Caco-2 (cell line): ENCODE measurements at regions not wholly inside any gene's neighbourhood (a gene's known extent, or its start where the extent isn't known, plus 50 kb on each side); places are given as distances from the start of the nearest gene placed in this dataset.

Experiments used
- BruUV-seq: library from RNA; stranded (reverse); fragments of 400-500 nt; replicated peaks from 2 replicates; lab custom pipeline; 2021; lab: Mats Ljungman, UMichigan
- CTCF ChIA-PET: fragments of 300-600 bp; sonication (Branson Sonifier 250); formaldehyde crosslinking; loops from one replicate; lab custom pipeline; 2022; ENCODE audit warnings: antibody characterized with exemption; lab: Charles Lee
- POLR2A ChIA-PET: fragments of 300-600 bp; sonication (Branson Sonifier 250); formaldehyde crosslinking; loops from one replicate; lab custom pipeline; 2022; ENCODE audit warnings: antibody characterized with exemption; lab: Charles Lee
- DNase-seq, 2 experiments: peaks; one replicate each; pipeline versions ENCODE4 v3.0.0 to v3.0.0-alpha.2; 2020 to 2022
- H3K27me3 ChIP-seq: replicated peaks from 2 replicates; pipeline ENCODE4 v1.6.0; 2011; ENCODE audit warnings: low read length; ENCODE audit not compliant: control insufficient read depth, insufficient read depth
- H3K36me3 ChIP-seq: 2 replicates; pipeline ENCODE4 v1.5.1; 2011; ENCODE audit warnings: low read length; ENCODE audit not compliant: control insufficient read depth, insufficient read depth
- H3K4me1 ChIP-seq: fragments of 250-450 bp; sonication (Bioruptor Pico); 2 replicates; pipeline ENCODE4 v1.5.1; 2020; ENCODE audit warnings: mild to moderate bottlenecking
- H3K4me3 ChIP-seq: 2 replicates; pipeline ENCODE4 v1.5.1; 2011; ENCODE audit warnings: low read depth, mild to moderate bottlenecking, control low read depth, low read length
- H3K9me3 ChIP-seq: fragments of 250-450 bp; sonication (Bioruptor Pico); 2 replicates; pipeline ENCODE4 v1.5.1; 2020; ENCODE audit warnings: mild to moderate bottlenecking, moderate library complexity
- H3K27ac Mint-ChIP-seq: one replicate; pipeline ENCODE4 v1.8.0; 2022; ENCODE audit warnings: mixed read lengths; ENCODE audit not compliant: unreplicated experiment
- H3K27me3 Mint-ChIP-seq: one replicate; pipeline ENCODE4 v1.8.0; 2022; ENCODE audit warnings: mixed read lengths; ENCODE audit not compliant: insufficient read depth, unreplicated experiment
- H3K36me3 Mint-ChIP-seq: one replicate; pipeline ENCODE4 v1.8.0; 2022; ENCODE audit warnings: mild to moderate bottlenecking, mixed read lengths; ENCODE audit not compliant: insufficient read depth, unreplicated experiment
- H3K4me1 Mint-ChIP-seq: one replicate; pipeline ENCODE4 v1.8.0; 2022; ENCODE audit warnings: low read depth, mixed read lengths; ENCODE audit not compliant: unreplicated experiment
- H3K4me3 Mint-ChIP-seq: one replicate; pipeline ENCODE4 v1.8.0; 2022; ENCODE audit warnings: mild to moderate bottlenecking, moderate library complexity, mixed read lengths; ENCODE audit not compliant: unreplicated experiment
- H3K9me3 Mint-ChIP-seq: one replicate; pipeline ENCODE4 v1.8.0; 2022; ENCODE audit warnings: mixed read lengths; ENCODE audit not compliant: unreplicated experiment
- intact Hi-C: fragments of 100-400 bp; cut with micrococcal nuclease; formaldehyde crosslinking; loops from one replicate; pipeline ENCODE4 v1.10.0; 2022; ENCODE audit not compliant: unreplicated experiment
- TF ChIP-seq, protein P1 (sequence below), 2 experiments: fragments of 200-600 bp in 1 of 2; IDR thresholded peaks; 1 replicate in 1 of 2; 2 replicates in 1 of 2; pipeline versions ENCODE4 v1.5.1 to v1.8.0; 2011 to 2022; ENCODE audit warnings: antibody characterized with exemption in 1 of 2, control low read depth in 1 of 2, inconsistent platforms in 1 of 2, low read depth in 1 of 2, low read length in 1 of 2, mild to moderate bottlenecking in 1 of 2, moderate library complexity in 1 of 2; ENCODE audit not compliant: insufficient read depth in 1 of 2, severe bottlenecking in 1 of 2, unreplicated experiment in 1 of 2

DNA sequence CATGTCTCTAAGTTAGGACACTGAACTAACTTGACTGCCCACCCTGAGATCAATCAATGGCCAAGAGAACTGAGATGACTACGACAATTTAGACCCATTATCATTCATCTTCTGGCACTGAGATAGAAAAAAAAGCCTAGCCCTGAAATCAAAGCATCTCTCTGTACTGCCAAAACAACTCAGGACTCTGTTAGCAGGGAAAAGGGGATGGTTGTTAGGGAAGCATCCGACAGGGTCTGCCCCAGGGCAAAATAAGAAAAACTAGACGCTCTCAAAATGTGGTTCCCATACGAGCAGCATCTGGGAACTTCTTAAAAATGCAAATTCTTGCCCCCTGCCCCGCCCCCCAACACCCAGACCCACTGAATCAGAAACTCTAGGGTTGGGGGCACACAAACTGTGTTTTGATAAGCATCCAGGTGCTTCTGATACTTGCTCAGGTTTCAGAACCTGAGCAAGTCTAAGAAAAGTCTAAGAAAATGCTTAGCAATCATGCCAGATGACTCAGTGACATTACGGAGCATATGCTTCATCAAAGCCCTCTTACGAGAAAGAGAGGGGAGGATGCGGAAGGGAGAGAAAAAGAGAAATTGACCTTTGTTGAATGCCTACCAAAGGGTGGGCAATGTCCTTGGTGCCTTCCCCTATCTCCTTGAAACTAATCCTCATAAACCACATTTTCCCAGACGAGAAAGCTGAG is 172.8 kb upstream of the HES1 start:
- Histone ChIP-seq H3K27me3 (no peaks in the 10 kb centered on the region), H3K4me1 (no peaks in the 10 kb centered on the region), H3K9me3 (no peaks in the 10 kb centered on the region), H3K4me3 (no peak overlapping the region), H3K36me3 (no peaks in the 10 kb centered on the region)
- H3K4me3 Mint-ChIP-seq: no peak overlapping the region
- H3K9me3 Mint-ChIP-seq: no peaks in the 10 kb centered on the region
- H3K4me1 Mint-ChIP-seq: peaks cover 7% of the 10 kb centered on the region
- H3K36me3 Mint-ChIP-seq: no peaks in the 10 kb centered on the region
- ChIA-PET CTCF (no interaction called here), POLR2A (no interaction called here)
- H3K27ac Mint-ChIP-seq: no peak overlapping the region
- no TSS peak for BruUV-seq
- DNase-seq: no peak
- no peaks in the 10 kb centered on the region for H3K27me3 Mint-ChIP-seq
- TF ChIP-seq, protein P1, sequence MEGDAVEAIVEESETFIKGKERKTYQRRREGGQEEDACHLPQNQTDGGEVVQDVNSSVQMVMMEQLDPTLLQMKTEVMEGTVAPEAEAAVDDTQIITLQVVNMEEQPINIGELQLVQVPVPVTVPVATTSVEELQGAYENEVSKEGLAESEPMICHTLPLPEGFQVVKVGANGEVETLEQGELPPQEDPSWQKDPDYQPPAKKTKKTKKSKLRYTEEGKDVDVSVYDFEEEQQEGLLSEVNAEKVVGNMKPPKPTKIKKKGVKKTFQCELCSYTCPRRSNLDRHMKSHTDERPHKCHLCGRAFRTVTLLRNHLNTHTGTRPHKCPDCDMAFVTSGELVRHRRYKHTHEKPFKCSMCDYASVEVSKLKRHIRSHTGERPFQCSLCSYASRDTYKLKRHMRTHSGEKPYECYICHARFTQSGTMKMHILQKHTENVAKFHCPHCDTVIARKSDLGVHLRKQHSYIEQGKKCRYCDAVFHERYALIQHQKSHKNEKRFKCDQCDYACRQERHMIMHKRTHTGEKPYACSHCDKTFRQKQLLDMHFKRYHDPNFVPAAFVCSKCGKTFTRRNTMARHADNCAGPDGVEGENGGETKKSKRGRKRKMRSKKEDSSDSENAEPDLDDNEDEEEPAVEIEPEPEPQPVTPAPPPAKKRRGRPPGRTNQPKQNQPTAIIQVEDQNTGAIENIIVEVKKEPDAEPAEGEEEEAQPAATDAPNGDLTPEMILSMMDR (IDR thresholded peaks at IDR 0.05; ENCODE audit: insufficient read depth in 1 of 2, low read depth in 1 of 2, low read length in 1 of 2, severe bottlenecking in 1 of 2, unreplicated experiment in 1 of 2): no peak
- intact Hi-C loops: no loop called here

DNA sequence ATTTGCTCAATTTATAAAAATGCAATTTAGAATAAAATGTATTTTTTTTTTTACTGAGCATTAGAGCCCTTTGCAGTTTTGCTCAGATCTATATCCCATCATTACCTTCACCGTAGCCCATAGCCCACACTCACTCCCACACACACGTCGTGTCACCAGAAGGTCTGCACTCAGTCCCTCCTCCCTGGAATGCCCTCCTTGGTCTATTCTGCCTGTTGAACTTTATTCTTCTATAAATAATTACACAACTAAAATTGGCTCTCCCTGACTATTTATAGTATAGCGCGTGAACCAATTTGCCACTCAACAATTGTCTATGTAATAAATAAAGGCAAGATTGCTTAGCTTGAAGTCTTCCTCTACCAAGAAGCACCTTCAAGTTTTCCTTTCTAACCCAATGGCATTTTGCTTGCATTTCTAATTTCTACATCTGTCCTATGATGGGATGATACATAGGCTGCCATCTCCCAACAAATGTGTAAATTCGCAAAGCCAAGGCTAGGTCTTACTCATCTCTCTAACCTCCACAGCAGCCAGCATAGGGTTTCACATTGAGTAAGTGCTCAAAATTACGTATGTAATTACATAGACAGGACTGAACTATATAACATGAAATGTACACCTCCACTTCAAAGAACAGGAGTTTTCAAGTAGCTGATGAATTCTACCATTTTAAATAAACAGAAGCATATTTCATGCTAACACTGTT is 172.0 kb upstream of the HES1 start:
- DNase-seq: no peak
- no peaks in the 10 kb centered on the region for H3K9me3 ChIP-seq
- H3K4me3 ChIP-seq: no peak overlapping the region
- BruUV-seq: no TSS peak
- no peak overlapping the region for H3K4me3 Mint-ChIP-seq
- no peaks in the 10 kb centered on the region for H3K27me3 ChIP-seq
- H3K4me1 Mint-ChIP-seq: peaks cover 7% of the 10 kb centered on the region
- H3K36me3 Mint-ChIP-seq: no peaks in the 10 kb centered on the region
- ChIA-PET POLR2A (no interaction called here), CTCF (no interaction called here)
- intact Hi-C loops: no loop called here
- H3K9me3 Mint-ChIP-seq: no peaks in the 10 kb centered on the region
- H3K27me3 Mint-ChIP-seq: no peaks in the 10 kb centered on the region
- TF ChIP-seq, protein P1 (IDR thresholded peaks at IDR 0.05; ENCODE audit: insufficient read depth in 1 of 2, low read depth in 1 of 2, low read length in 1 of 2, severe bottlenecking in 1 of 2, unreplicated experiment in 1 of 2): no peak
- H3K4me1 ChIP-seq: no peaks in the 10 kb centered on the region
- H3K27ac Mint-ChIP-seq: no peak overlapping the region
- H3K36me3 ChIP-seq: no peaks in the 10 kb centered on the region

DNA sequence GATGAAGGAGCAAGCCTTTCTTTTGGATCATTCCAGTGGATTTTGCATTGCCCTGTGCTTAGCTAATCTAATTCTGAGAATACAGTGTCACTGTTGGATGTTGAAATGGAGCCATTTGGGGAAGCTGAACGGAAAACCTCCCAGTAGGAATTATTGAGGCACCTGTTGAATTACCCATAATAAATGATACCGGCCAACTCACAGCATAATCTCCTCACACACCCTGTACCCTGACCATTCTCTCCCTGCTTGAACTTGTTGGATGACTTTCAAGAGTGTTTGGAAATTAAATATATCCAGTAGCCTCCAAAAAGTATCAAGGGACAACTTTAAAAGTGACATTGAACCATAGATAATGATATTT is 171.4 kb upstream of the HES1 start:
- DNase-seq: no peak
- Mint-ChIP-seq H3K9me3 (no peaks in the 10 kb centered on the region), H3K4me1 (peaks cover 7% of the 10 kb centered on the region), H3K27ac (no peak overlapping the region), H3K4me3 (no peak overlapping the region), H3K27me3 (no peaks in the 10 kb centered on the region), H3K36me3 (no peaks in the 10 kb centered on the region)
- no peak overlapping the region for H3K4me3 ChIP-seq
- H3K36me3 ChIP-seq: no peaks in the 10 kb centered on the region
- no TSS peak for BruUV-seq
- no peaks in the 10 kb centered on the region for H3K4me1 ChIP-seq
- POLR2A ChIA-PET: no interaction called here
- intact Hi-C loops: no loop called here
- H3K27me3 ChIP-seq: no peaks in the 10 kb centered on the region
- TF ChIP-seq, protein P1 (IDR thresholded peaks at IDR 0.05; ENCODE audit: insufficient read depth in 1 of 2, low read depth in 1 of 2, low read length in 1 of 2, severe bottlenecking in 1 of 2, unreplicated experiment in 1 of 2): no peak
- H3K9me3 ChIP-seq: no peaks in the 10 kb centered on the region
- CTCF ChIA-PET: no interaction called here
